ENCODE measurements at regions not wholly inside any gene's neighbourhood (a gene's known extent, or its start where the extent isn't known, plus 50 kb on each side); places are given as distances from the start of the nearest gene placed in this dataset.

- no peak for DNase-seq
These were observed 73.6 kb upstream of the CAST start for GRCh38 chr5:96588539-96588938.

GRCh38 chr5:96590796-96591195, 71.4 kb upstream of the CAST start:
- no peak for DNase-seq

GRCh38 chr5:96595300-96596090, 66.7 kb upstream of the CAST start:
- DNase-seq, result no peak

- DNase-seq, result no peak
These were observed 64.6 kb upstream of the CAST start for GRCh38 chr5:96597438-96598020.

- DNase-seq, result no peak
These were observed 61.0 kb upstream of the CAST start for GRCh38 chr5:96601200-96601599.

- DNase-seq, result no peak
These were observed 60.4 kb upstream of the CAST start for GRCh38 chr5:96601715-96602244.

GRCh38 chr5:96602776-96603175, 59.4 kb upstream of the CAST start:
- no peak for DNase-seq

GRCh38 chr5:96605144-96605837, 56.9 kb upstream of the CAST start:
- no peak for DNase-seq

GRCh38 chr5:96609369-96609768, 52.8 kb upstream of the CAST start:
- DNase-seq, result no peak

GRCh38 chr5:96610747-96611146, 51.4 kb upstream of the CAST start:
- DNase-seq, result no peak

GRCh38 chr5:96611946-96612345, 50.2 kb upstream of the CAST start:
- DNase-seq, result no peak
